Thyroid gland (tissue), 4 donors: ENCODE measurements at regions not wholly inside any gene's neighbourhood (a gene's known extent, or its start where the extent isn't known, plus 50 kb on each side); places are given as distances from the start of the nearest gene placed in this dataset.

Experiments used
- DNase-seq, 2 donors: peaks; one replicate each; pipeline ENCODE4 v3.0.0-alpha.2; 2019
- H3K27ac ChIP-seq, 3 donors: fragments of 200-600 bp; sonication (generic); 1 replicate in 2 of 3; 2 replicates in 1 of 3; pipeline ENCODE4 v1.5.1; 2016 to 2019; ENCODE audit warnings: mild to moderate bottlenecking in 1 of 3, moderate library complexity in 1 of 3
- H3K27me3 ChIP-seq: fragments of 200-600 bp; sonication (generic); one replicate; pipeline ENCODE4 v1.5.1; 2019
- H3K36me3 ChIP-seq, 2 donors: fragments of 200-600 bp; sonication (generic); one replicate each; pipeline ENCODE4 v1.5.1; 2016 to 2019
- H3K4me1 ChIP-seq, 2 donors: fragments of 200-600 bp; sonication (generic); one replicate each; pipeline ENCODE4 v1.5.1; 2017 to 2019
- H3K4me3 ChIP-seq, 3 donors: fragments of 200-600 bp; sonication (generic); replicated peaks in 1 of 3; 1 replicate in 2 of 3; 2 replicates in 1 of 3; pipeline ENCODE4 v1.5.1; 2016; ENCODE audit warnings: mild to moderate bottlenecking in 1 of 3
- H3K9me3 ChIP-seq: fragments of 200-600 bp; sonication (generic); one replicate; pipeline ENCODE4 v1.5.1; 2017
- POLR2A ChIP-seq, 2 donors: fragments of 450-650 bp; IDR thresholded peaks; one replicate each; pipeline ENCODE4 v1.6.1; 2017; ENCODE audit warnings: antibody characterized with exemption in 2 of 2, mild to moderate bottlenecking in 2 of 2, moderate library complexity in 1 of 2
- WGBS, 2 donors: methylation state at CpG; one replicate each; pipeline ENCODE4 v1.1.5; 2017; 5-methylcytosine and 5-hydroxymethylcytosine counted together
- intact Hi-C: fragments of 100-400 bp; cut with DNase I; formaldehyde crosslinking; loops from one replicate; pipeline ENCODE4 v1.15.1; 2023
- TF ChIP-seq, protein P1 (sequence below), 6 experiments: fragments of 200-600 bp in 3 of 6; fragments of 450-650 bp in 3 of 6; sonication (generic) in 3 of 6; IDR thresholded peaks; one replicate each; pipeline ENCODE4 v1.5.1; 2016 to 2019; ENCODE audit warnings: antibody characterized with exemption in 6 of 6, mild to moderate bottlenecking in 2 of 6, inconsistent platforms in 1 of 6, moderate library complexity in 1 of 6

DNA sequence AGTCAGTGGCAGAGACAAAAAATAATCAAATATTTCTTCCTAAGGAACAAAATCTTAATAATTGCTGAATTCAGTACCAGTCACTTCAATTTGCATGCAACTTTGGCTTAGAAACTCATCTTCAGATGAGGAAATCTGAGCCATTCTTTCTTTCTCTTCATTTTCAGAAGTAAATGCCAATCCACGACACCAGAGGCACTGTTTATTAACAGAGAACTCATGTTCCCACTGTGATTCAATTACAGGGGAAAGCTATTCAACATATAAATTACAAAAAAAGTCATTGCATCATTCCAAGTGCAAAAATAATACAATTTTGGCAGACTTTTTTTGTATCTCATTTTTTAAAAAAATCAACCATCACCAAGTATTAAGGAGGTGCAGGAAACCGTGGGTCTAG is 816.1 kb upstream of the TMEM132C start:
- intact Hi-C loops = no loop called here
- H3K27me3 ChIP-seq = peaks cover 3% of the 10 kb centered on the region
- WGBS, 2 donors = 38% methylated on average over 2 of the region's 2 CpGs

DNA sequence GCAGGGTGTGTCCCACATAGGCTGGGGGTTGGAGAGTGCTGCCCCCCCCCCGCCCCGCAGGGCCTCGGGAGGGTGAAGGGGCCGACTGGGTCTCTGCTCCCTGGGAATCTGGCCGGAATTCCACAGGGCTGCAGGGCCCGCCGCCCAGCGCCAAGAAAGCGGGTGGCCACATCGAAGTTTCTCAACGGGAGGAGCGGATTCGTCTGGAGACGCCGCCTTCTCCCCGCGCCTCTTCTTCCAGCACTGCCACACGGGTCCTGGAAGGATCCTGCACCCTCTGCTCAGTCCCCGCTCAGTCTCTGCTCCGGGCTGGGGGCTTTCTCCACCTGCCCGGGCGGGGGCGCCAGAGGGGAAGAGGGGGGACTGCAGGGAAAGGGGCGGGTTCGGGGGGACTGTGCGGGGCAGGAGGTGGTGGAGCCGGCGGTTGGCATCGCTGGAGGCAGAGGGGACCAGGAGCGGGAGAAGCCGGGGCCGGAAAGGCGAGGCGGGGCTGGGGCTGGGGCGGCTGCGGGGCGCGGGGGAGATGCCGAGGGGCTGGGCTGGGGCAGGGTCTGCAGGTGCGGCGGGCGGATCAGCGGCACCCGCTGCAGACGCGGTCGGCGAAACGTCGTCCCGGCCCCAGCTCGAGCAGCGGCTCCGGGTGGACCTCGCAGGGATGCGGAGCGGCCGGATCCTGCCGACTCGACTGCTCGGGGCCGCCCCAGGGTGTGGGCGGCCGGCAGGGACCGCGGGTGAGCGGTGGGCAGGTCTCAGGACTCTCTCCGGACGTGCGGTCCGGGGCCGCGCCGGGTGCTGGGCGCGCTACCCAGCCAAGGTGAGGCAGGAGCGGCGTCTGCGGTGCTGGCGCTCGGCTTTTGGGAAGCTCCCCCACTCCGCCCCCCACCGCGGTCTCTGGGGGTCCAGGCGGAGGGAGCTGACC is 811.4 kb upstream of the TMEM132C start:
- H3K4me1 ChIP-seq = peaks cover 0 to 11% of the 10 kb centered on the region in 2 donors
- WGBS, 2 donors = 0 to 3% methylated on average over 3 to 13 of the region's 85 CpGs
- no peak for DNase-seq
- H3K27me3 ChIP-seq = peaks cover 6% of the 10 kb centered on the region
- TF ChIP-seq, protein P1, sequence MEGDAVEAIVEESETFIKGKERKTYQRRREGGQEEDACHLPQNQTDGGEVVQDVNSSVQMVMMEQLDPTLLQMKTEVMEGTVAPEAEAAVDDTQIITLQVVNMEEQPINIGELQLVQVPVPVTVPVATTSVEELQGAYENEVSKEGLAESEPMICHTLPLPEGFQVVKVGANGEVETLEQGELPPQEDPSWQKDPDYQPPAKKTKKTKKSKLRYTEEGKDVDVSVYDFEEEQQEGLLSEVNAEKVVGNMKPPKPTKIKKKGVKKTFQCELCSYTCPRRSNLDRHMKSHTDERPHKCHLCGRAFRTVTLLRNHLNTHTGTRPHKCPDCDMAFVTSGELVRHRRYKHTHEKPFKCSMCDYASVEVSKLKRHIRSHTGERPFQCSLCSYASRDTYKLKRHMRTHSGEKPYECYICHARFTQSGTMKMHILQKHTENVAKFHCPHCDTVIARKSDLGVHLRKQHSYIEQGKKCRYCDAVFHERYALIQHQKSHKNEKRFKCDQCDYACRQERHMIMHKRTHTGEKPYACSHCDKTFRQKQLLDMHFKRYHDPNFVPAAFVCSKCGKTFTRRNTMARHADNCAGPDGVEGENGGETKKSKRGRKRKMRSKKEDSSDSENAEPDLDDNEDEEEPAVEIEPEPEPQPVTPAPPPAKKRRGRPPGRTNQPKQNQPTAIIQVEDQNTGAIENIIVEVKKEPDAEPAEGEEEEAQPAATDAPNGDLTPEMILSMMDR (IDR thresholded peaks at IDR 0.05) = no peak
- no peak for TF ChIP-seq POLR2A (IDR thresholded peaks at IDR 0.05)
- no peaks in the 10 kb centered on the region for H3K36me3 ChIP-seq
- intact Hi-C loops = no loop called here
- no peak overlapping the region for H3K27ac ChIP-seq
- no peaks in the 10 kb centered on the region for H3K9me3 ChIP-seq
- no peak overlapping the region for H3K4me3 ChIP-seq

More for the DNA sequence above, 816.1 kb upstream of the TMEM132C start:
- Histone ChIP-seq H3K4me1 (peaks cover 0 to 7% of the 10 kb centered on the region in 2 donors), H3K4me3 (no peak overlapping the region), H3K36me3 (no peaks in the 10 kb centered on the region), H3K27ac (no peak overlapping the region), H3K9me3 (no peaks in the 10 kb centered on the region)
- no peak for DNase-seq
- TF ChIP-seq POLR2A (IDR thresholded peaks at IDR 0.05) = no peak
- TF ChIP-seq, protein P1 (IDR thresholded peaks at IDR 0.05) = no peak

DNA sequence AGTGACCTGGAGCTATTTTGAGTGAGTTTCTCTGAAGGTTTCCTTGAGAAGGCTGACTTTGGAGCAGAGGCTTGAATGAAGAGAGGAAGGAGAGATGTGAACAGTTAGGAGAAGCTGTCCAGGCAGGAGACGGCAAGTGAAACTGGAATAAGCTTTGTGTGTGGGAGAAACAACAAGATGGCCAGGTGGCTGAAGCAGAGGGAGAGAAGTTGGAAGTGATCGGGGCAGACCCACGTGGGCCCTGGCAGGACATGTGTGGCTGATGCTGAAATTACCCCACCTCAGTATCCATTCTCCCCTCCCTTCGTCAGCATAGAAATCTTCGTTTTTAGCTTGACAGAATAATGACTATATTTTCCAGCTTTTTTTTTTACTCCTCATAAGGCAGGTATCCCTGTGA is 809.2 kb upstream of the TMEM132C start:
- peaks cover 6% of the 10 kb centered on the region for H3K27me3 ChIP-seq
- 83 to 87% methylated on average over 5 of the region's 5 CpGs for WGBS, 2 donors
- H3K9me3 ChIP-seq = no peaks in the 10 kb centered on the region
- peaks cover 0 to 11% of the 10 kb centered on the region in 2 donors for H3K4me1 ChIP-seq
- no peaks in the 10 kb centered on the region for H3K36me3 ChIP-seq
- H3K27ac ChIP-seq = no peak overlapping the region
- TF ChIP-seq, protein P1 (IDR thresholded peaks at IDR 0.05) = no peak
- no peak overlapping the region for H3K4me3 ChIP-seq
- no peak for DNase-seq
- intact Hi-C loops = no loop called here

DNA sequence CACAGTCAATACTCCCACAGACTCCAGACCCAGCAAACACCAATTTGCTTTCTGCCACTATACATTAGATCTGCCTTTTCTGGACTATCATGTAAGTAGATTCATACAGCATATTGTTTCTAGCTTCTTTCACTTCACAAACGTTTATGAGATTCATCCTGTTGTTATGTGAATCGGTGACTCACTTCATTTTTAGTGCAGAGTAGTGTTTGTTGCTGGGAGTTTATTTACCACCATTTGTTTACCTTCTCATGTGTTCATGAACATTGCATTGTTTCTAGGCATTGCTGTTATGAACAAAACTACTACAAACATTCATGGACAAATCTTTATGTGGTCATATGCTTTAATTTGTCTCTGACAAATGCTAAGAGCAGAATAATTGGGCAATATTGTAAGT is 807.8 kb upstream of the TMEM132C start:
- Histone ChIP-seq H3K4me3 (no peak overlapping the region), H3K27ac (no peak overlapping the region), H3K36me3 (no peaks in the 10 kb centered on the region), H3K9me3 (no peaks in the 10 kb centered on the region), H3K4me1 (peaks cover 0 to 11% of the 10 kb centered on the region in 2 donors), H3K27me3 (peaks cover 6% of the 10 kb centered on the region)
- WGBS, 2 donors = 74 to 77% methylated on average over 2 of the region's 2 CpGs
- TF ChIP-seq, protein P1 (IDR thresholded peaks at IDR 0.05) = no peak
- no peak for TF ChIP-seq POLR2A (IDR thresholded peaks at IDR 0.05)
- no peak for DNase-seq
- intact Hi-C loops = no loop called here

DNA sequence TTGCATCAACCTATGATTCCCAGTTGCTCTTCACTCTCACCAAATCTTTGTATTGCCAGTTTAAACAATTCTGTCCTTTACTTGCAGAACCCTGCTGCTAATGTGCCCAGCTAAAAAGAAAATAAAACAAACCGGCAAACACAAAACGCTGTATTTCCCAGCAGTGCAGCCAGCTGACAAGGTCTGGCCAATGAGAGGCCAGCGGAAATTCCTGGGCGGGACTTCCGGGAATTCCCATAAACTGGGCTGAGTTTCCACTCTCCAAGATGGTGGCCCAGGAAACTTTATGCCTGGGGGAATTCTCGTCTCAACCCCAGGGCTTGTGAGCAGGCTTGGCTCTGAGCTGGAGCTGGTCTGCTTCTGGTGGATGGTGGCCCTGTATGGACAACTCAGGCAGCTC is 807.3 kb upstream of the TMEM132C start:
- intact Hi-C loops = no loop called here
- DNase-seq = no peak
- peaks cover 3% of the 10 kb centered on the region for H3K27me3 ChIP-seq
- peaks cover 0 to 11% of the 10 kb centered on the region in 2 donors for H3K4me1 ChIP-seq
- H3K4me3 ChIP-seq = no peak overlapping the region
- TF ChIP-seq POLR2A (IDR thresholded peaks at IDR 0.05) = no peak
- TF ChIP-seq, protein P1 (IDR thresholded peaks at IDR 0.05) = no peak
- WGBS, 2 donors = 87 to 88% methylated on average over 6 of the region's 6 CpGs
- no peaks in the 10 kb centered on the region for H3K9me3 ChIP-seq
- no peaks in the 10 kb centered on the region for H3K36me3 ChIP-seq
- H3K27ac ChIP-seq = no peak overlapping the region
